Spleen (tissue), 7 donors: ENCODE measurements at regions not wholly inside any gene's neighbourhood (a gene's known extent, or its start where the extent isn't known, plus 50 kb on each side); places are given as distances from the start of the nearest gene placed in this dataset.

Experiments used
- CTCF ChIP-seq, 11 experiments: fragments of 200-600 bp in 7 of 11; fragments of 450-650 bp in 4 of 11; sonication (generic) in 4 of 11; IDR thresholded peaks in 8 of 11; conservative IDR thresholded peaks in 3 of 11; 1 replicate in 7 of 11; 2 replicates in 4 of 11; pipeline versions ENCODE4 v1.4.0 to v1.8.0; 2016 to 2021; ENCODE audit warnings: antibody characterized with exemption in 11 of 11, inconsistent platforms in 4 of 11, mild to moderate bottlenecking in 1 of 11
- POLR2A ChIP-seq, 3 donors: fragments of 450-650 bp; IDR thresholded peaks; one replicate each; pipeline ENCODE4 v1.5.1; 2017; ENCODE audit warnings: antibody characterized with exemption in 3 of 3, mild to moderate bottlenecking in 1 of 3
- donor health status: DM: no; HTN: no; CAD: no; lungs with moderate emphysema.
- donor health status: DM: no; HTN: no; CAD: no.
- donor health status: DM: no; HTN: no; CAD: no.

GRCh38 chr4:32440391-32440790, 1720.2 kb downstream of the PCDH7 start:
- TF ChIP-seq CTCF (IDR thresholded peaks at IDR 0.05 in 8 of 11, conservative IDR thresholded peaks at IDR 0.05 in 3 of 11) = no peak
- TF ChIP-seq POLR2A (IDR thresholded peaks at IDR 0.05) = no peak
